Tibial artery (tissue), 4 donors: ENCODE measurements at regions not wholly inside any gene's neighbourhood (a gene's known extent, or its start where the extent isn't known, plus 50 kb on each side); places are given as distances from the start of the nearest gene placed in this dataset.

Experiments
- DNase-seq, 2 donors: peaks; one replicate each; pipeline ENCODE4 v3.0.0-alpha.2; 2019
- H3K27ac ChIP-seq, 2 donors: fragments of 200-600 bp; sonication (generic) in 1 of 2; 1 replicate in 1 of 2; 2 replicates in 1 of 2; pipeline ENCODE4 v1.5.1; 2018 to 2019; ENCODE audit warnings: mild to moderate bottlenecking in 1 of 2
- H3K27me3 ChIP-seq, 2 donors: fragments of 200-600 bp; sonication (generic) in 1 of 2; one replicate each; pipeline versions ENCODE4 v1.5.1 to v1.6.0; 2016 to 2019
- H3K36me3 ChIP-seq, 3 donors: fragments of 200-600 bp; sonication (generic) in 2 of 3; one replicate each; pipeline ENCODE4 v1.5.1; 2016 to 2019; ENCODE audit warnings: mild to moderate bottlenecking in 2 of 3
- H3K4me1 ChIP-seq, 4 donors: fragments of 200-600 bp; sonication (generic) in 2 of 4; 1 replicate in 3 of 4; 2 replicates in 1 of 4; pipeline ENCODE4 v1.5.1; 2016 to 2019
- H3K4me3 ChIP-seq, 2 donors: fragments of 200-600 bp; sonication (generic) in 1 of 2; 1 replicate in 1 of 2; 2 replicates in 1 of 2; pipeline ENCODE4 v1.5.1; 2018 to 2019; ENCODE audit warnings: mild to moderate bottlenecking in 2 of 2
- H3K9me3 ChIP-seq, 3 donors: fragments of 200-600 bp; sonication (generic) in 1 of 3; one replicate each; pipeline ENCODE4 v1.5.1; 2016 to 2019
- intact Hi-C: fragments of 100-400 bp; cut with DNase I; formaldehyde crosslinking; loops from one replicate; pipeline ENCODE4 v1.15.0; 2023; ENCODE audit warnings: low total_unique reads
- TF ChIP-seq, protein P1 (sequence below), 2 experiments: fragments of 200-600 bp in 1 of 2; fragments of 450-650 bp in 1 of 2; IDR thresholded peaks; one replicate each; pipeline ENCODE4 v1.5.1; 2017 to 2019; ENCODE audit warnings: antibody characterized with exemption in 2 of 2, mild to moderate bottlenecking in 1 of 2, moderate library complexity in 1 of 2

DNA sequence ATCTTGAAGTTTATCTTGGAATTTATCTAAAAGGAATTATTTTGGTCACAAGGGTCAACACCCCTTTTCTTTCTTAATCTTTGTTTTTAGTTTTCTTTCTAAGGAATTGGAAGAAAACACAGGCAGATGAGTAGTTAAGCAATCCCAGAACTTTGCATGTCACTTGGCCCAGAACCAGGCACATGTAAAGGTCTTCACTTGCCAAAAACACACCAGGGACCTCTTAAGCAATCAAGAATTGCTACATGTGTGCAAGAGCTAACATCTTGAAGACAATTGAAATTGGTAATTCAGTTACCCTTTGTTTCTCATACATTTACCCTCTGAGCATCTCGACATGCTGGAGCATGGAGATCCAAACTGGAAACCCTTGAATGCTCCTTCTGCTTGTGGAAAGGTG is 114.2 kb downstream of the ZC3H11B start:
- no peaks in the 10 kb centered on the region for H3K4me1 ChIP-seq
- H3K27ac ChIP-seq: no peak overlapping the region
- no peaks in the 10 kb centered on the region for H3K9me3 ChIP-seq
- H3K27me3 ChIP-seq: no peaks in the 10 kb centered on the region
- TF ChIP-seq, protein P1, sequence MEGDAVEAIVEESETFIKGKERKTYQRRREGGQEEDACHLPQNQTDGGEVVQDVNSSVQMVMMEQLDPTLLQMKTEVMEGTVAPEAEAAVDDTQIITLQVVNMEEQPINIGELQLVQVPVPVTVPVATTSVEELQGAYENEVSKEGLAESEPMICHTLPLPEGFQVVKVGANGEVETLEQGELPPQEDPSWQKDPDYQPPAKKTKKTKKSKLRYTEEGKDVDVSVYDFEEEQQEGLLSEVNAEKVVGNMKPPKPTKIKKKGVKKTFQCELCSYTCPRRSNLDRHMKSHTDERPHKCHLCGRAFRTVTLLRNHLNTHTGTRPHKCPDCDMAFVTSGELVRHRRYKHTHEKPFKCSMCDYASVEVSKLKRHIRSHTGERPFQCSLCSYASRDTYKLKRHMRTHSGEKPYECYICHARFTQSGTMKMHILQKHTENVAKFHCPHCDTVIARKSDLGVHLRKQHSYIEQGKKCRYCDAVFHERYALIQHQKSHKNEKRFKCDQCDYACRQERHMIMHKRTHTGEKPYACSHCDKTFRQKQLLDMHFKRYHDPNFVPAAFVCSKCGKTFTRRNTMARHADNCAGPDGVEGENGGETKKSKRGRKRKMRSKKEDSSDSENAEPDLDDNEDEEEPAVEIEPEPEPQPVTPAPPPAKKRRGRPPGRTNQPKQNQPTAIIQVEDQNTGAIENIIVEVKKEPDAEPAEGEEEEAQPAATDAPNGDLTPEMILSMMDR (IDR thresholded peaks at IDR 0.05): no peak
- no peaks in the 10 kb centered on the region for H3K36me3 ChIP-seq
- no peak overlapping the region for H3K4me3 ChIP-seq
- intact Hi-C loops: no loop called here
- peak in 1 of 2 donors; percentile 70 for DNase-seq

DNA sequence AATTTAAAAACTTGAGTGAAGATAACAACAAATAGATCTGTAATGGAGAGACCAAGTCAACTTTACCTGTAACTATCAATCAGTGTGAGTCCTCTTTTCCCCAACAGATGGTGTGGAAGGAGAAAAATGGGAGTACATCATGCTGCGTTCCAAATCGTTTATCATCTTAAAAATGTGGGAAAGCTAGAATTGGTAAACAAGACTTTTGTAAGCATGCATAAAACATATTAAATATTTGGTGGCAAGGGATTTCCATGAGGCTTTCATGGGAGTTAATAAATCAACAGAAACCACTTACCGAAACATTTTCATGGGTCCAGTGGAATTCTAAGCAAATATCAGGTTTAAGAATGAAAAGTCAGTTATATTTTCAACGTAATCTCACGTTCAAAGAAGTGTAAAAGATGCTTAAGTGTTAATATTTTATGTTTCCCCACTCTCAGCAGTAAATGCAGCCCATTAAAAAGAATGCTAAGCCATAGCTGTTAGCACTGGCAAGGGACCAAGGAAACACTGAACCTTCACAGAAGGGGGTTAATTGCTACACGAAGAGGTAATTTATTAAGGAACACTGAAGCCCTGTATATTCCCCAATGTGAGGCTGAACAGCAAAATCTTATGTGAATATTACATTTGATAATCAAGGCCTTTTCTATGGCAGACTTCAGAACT is 117.0 kb downstream of the ZC3H11B start:
- Histone ChIP-seq H3K36me3 (no peaks in the 10 kb centered on the region), H3K4me3 (no peak overlapping the region)
- intact Hi-C loops: no loop called here

DNA sequence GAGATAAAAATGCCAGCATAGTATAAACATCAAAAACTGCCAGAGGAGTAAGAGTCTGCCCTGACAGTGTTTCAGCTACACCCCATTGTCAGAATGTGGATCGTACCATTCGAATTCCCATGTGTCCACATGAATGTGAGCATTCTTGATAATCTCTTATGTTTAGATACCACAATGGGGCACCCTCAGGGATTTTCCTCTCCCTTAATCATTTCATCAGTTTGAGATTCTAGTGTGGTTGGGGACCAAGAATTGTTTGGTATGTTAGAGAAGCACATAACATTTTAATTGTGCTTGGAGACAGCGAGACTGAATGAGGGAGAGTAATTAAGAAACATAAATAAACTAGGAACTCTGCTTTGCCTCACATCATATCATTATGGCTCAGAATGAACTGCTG is 120.2 kb downstream of the ZC3H11B start:
- Histone ChIP-seq H3K9me3 (no peaks in the 10 kb centered on the region), H3K4me1 (no peaks in the 10 kb centered on the region), H3K4me3 (no peak overlapping the region), H3K27me3 (no peaks in the 10 kb centered on the region), H3K36me3 (no peaks in the 10 kb centered on the region), H3K27ac (no peak overlapping the region)
- TF ChIP-seq, protein P1 (IDR thresholded peaks at IDR 0.05): no peak
- intact Hi-C loops: no loop called here
- no peak for DNase-seq

More for the DNA sequence above, 117.0 kb downstream of the ZC3H11B start:
- no peak for DNase-seq
- Histone ChIP-seq H3K4me1 (no peaks in the 10 kb centered on the region), H3K9me3 (no peaks in the 10 kb centered on the region), H3K27ac (no peak overlapping the region), H3K27me3 (no peaks in the 10 kb centered on the region)
- TF ChIP-seq, protein P1 (IDR thresholded peaks at IDR 0.05): no peak

DNA sequence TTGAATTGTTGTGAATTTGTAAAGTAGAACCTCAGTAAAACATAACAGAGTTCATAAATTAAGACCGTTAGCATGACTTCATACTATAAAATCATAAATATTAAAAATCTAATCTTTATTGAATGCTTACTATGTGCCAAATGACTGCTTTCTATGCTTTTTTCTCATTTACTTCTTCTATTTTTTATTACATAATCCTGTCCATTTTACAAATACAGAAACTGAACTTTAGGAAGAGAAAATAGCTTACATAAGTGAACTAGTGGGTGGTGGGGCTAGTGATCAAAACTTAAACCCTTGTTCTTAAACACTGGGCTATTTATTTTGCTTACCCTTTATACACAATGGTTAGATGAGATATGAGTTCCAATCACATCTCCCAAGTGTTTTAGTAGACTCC is 122.3 kb downstream of the ZC3H11B start:
- Histone ChIP-seq H3K4me1 (no peaks in the 10 kb centered on the region), H3K9me3 (no peaks in the 10 kb centered on the region), H3K4me3 (no peak overlapping the region), H3K27ac (no peak overlapping the region), H3K27me3 (no peaks in the 10 kb centered on the region), H3K36me3 (no peaks in the 10 kb centered on the region)
- no peak for DNase-seq
- TF ChIP-seq, protein P1 (IDR thresholded peaks at IDR 0.05): no peak
- intact Hi-C loops: no loop called here

DNA sequence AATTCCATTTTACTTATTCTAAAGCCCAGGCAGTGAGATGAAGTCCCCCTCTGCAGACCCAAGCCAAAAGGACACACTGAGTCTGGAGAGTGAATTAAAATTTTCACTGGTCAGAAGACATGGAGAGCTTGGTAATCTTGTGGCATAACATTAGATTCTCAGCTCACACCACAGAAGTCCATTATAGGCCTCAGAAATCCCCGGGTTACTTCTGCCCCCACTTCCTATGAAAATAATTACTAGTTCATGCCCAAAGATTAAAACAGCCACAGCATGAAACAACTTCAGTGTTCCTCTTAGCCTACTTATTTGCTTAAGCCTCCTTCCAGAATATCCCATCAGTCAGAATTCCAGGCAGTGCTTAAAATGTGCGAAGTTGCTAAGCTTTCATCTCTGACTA is 123.3 kb downstream of the ZC3H11B start:
- TF ChIP-seq, protein P1 (IDR thresholded peaks at IDR 0.05): no peak
- DNase-seq: no peak
- no peak overlapping the region for H3K27ac ChIP-seq
- intact Hi-C loops: no loop called here
- no peak overlapping the region for H3K4me3 ChIP-seq
- H3K9me3 ChIP-seq: no peaks in the 10 kb centered on the region
- no peaks in the 10 kb centered on the region for H3K4me1 ChIP-seq
- H3K36me3 ChIP-seq: no peaks in the 10 kb centered on the region
- no peaks in the 10 kb centered on the region for H3K27me3 ChIP-seq

DNA sequence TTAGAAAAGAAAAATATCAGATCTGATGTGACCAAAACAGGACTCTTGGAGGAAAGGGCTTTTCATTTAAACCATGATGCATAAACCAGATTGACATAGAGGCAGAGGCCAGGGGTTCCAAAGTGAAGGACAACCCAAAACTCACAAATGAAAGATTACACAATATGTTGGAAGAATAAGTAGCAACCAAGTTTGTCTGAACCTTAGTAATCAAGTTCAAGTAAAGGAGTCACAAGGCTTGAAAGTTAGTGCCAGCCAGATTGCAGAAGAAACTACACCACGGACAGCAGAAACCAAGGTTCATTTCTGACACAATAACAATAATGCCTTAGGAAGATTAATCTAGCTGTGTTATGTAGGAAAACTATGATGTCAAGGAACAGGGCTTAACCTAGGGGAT is 124.6 kb downstream of the ZC3H11B start:
- Histone ChIP-seq H3K4me3 (no peak overlapping the region), H3K9me3 (no peaks in the 10 kb centered on the region), H3K27me3 (no peaks in the 10 kb centered on the region), H3K4me1 (no peaks in the 10 kb centered on the region), H3K27ac (no peak overlapping the region), H3K36me3 (no peaks in the 10 kb centered on the region)
- TF ChIP-seq, protein P1 (IDR thresholded peaks at IDR 0.05): no peak
- peak in 1 of 2 donors; percentile 33 for DNase-seq
- intact Hi-C loops: no loop called here
